Lower leg skin (tissue), 4 donors: ENCODE measurements at regions not wholly inside any gene's neighbourhood (a gene's known extent, or its start where the extent isn't known, plus 50 kb on each side); places are given as distances from the start of the nearest gene placed in this dataset.
"Not testable (repeated sequence)": the region's sequence is repeated elsewhere in the genome, so short reads cannot be mapped to it uniquely, and the experiment has no call there.

Experiments
- DNase-seq, 2 donors: peaks; one replicate each; pipeline ENCODE4 v3.0.0-alpha.2; 2019; ENCODE audit warnings: low spot score in 2 of 2
- H3K4me3 ChIP-seq: fragments of 200-600 bp; sonication (generic); 2 replicates; pipeline ENCODE4 v1.5.1; 2017; ENCODE audit warnings: mild to moderate bottlenecking, low read depth; ENCODE audit not compliant: poor library complexity, severe bottlenecking
- POLR2A ChIP-seq, 2 donors: fragments of 450-650 bp; IDR thresholded peaks; one replicate each; pipeline ENCODE4 v1.6.1; 2016 to 2017; ENCODE audit warnings: antibody characterized with exemption in 2 of 2, mild to moderate bottlenecking in 1 of 2, moderate library complexity in 1 of 2
- WGBS, 2 donors: methylation state at CpG; one replicate each; pipeline ENCODE4 v1.1.5; 2018; 5-methylcytosine and 5-hydroxymethylcytosine counted together
- intact Hi-C: fragments of 100-400 bp; cut with DNase I; formaldehyde crosslinking; loops from one replicate; pipeline ENCODE4 v1.15.0; 2023; ENCODE audit warnings: low total_unique reads
- TF ChIP-seq, protein P1 (sequence below), 3 donors: fragments of 450-650 bp; IDR thresholded peaks; one replicate each; pipeline ENCODE4 v1.5.1; 2016; ENCODE audit warnings: antibody characterized with exemption in 3 of 3, mild to moderate bottlenecking in 3 of 3, moderate library complexity in 2 of 3

DNA sequence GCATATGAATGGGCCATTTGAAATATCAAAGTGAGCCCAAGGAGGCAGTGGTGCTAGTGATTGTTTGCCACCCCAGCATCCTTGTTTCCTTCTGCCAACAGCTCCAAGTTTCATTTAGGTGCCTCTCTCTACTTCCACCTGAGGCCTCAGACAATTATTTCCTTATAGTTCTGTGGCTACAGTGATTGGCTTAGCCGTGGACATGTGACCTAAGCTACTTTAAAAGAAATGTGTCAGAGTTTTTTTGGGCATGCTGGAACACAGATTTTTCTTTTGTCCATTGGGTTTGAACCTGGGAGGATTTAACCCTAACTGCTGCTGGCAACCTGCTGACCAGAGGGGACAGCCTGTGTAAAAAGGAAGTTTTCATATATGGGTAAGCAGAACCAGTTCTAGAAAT, 319.4 kb downstream of the CD109 start:
- no peak overlapping the region for H3K4me3 ChIP-seq
- TF ChIP-seq, protein P1, sequence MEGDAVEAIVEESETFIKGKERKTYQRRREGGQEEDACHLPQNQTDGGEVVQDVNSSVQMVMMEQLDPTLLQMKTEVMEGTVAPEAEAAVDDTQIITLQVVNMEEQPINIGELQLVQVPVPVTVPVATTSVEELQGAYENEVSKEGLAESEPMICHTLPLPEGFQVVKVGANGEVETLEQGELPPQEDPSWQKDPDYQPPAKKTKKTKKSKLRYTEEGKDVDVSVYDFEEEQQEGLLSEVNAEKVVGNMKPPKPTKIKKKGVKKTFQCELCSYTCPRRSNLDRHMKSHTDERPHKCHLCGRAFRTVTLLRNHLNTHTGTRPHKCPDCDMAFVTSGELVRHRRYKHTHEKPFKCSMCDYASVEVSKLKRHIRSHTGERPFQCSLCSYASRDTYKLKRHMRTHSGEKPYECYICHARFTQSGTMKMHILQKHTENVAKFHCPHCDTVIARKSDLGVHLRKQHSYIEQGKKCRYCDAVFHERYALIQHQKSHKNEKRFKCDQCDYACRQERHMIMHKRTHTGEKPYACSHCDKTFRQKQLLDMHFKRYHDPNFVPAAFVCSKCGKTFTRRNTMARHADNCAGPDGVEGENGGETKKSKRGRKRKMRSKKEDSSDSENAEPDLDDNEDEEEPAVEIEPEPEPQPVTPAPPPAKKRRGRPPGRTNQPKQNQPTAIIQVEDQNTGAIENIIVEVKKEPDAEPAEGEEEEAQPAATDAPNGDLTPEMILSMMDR (IDR thresholded peaks at IDR 0.05) = no peak
- no peak for TF ChIP-seq POLR2A (IDR thresholded peaks at IDR 0.05)
- WGBS, 2 donors = 71 to 80% methylated on average over 1 of the region's 1 CpG
- intact Hi-C loops = no loop called here
- no peak for DNase-seq

DNA sequence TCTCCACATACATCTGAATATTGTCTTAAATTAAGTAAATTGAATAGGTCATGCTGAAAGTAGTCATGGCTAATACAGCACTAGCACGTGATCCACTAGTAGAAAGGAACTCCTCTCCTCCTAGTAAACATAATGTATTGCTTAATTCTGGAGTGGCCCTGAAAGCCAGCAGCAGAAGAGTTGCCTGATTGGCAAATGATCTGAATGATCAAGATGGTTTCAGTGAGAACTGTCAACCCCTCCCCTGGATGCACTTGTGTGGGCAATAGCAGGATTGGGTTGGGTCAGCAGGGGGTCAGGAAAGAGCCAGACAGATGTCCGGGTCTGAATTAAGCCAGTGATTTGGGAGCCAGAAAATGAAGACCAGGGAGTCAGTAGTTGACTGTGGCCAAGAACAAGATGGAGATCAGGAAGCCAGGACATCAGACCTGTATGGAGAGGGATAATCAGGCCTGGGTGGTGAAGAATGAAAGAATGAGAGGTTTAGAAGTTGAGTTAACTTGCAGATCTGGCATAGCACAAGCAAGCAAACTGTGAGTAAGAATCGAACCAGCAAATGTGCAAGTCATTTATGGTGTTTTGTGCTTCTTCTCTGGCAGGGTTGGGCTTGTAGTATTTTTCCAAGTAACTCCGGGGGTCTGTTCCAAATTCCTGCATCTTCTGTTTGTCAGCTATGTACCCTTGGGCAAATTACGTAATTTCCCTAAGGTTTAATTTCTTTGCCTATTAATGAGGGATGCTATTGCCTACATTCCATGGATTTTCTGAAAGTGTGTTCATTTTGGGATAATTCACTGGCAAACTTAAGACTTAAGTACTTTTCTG, 304.9 kb downstream of the CD109 start:
- intact Hi-C loops = no loop called here
- 57% methylated on average over 5 of the region's 5 CpGs for WGBS, 2 donors
- no peak overlapping the region for H3K4me3 ChIP-seq
- DNase-seq = peak in 1 of 2 donors; percentile 14
- TF ChIP-seq POLR2A (IDR thresholded peaks at IDR 0.05) = no peak
- TF ChIP-seq, protein P1 (IDR thresholded peaks at IDR 0.05) = no peak

DNA sequence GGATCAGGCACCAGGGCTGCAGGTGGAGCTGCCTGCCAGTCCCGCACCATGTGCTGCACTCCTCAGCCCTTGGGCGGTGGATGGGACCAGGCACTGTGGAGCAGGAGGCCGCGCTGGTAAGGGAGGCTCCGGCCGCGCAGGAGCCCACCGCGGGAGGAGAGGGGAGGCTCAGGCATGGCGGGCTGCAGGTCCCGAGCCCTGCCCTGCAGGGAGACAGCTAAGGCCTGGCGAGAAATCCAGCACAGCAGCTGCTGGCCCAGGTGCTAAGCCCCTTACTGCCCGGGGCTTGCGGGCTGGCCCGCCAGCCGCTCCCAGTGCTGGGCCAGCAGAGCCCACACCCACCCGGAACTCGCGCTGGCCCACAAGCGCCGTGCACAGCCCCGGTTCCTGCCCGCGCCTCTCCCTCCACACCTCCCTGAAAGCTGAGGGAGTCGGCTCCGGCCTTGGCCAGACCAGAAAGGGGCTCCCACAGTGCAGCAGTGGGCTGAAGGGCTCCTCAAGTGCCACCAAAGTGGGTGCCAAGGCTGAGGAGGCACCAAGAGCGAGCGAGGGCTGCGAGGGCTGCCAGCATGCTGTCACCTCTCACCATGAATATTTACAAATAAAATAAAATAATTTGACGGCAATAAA, 294.7 kb downstream of the CD109 start:
- intact Hi-C loops, H3K4me3 ChIP-seq, DNase-seq: not testable (repeated sequence)
- 95 to 96% methylated on average over 17 to 29 of the region's 30 CpGs for WGBS, 2 donors

DNA sequence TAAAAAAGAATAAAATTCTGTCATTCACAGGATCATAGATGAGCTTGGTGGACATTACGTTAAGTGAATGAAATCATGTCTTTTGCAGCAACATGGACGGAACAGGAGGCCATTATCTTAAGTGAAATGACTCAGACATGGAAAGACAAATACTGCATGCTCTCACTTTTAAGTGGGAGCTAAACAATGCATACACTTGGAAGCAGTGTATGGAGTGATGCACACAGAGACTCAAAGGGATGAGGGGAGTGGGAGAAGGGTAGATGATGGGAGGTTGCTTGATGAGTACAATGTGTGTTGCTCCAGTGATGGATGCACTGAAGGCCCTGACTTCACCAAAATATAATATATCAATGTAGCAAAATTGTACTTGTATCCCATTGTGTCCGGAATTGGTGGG, 293.4 kb downstream of the CD109 start:
- 83 to 93% methylated on average over 3 of the region's 3 CpGs for WGBS, 2 donors
- intact Hi-C loops = no loop called here
- TF ChIP-seq, protein P1 (IDR thresholded peaks at IDR 0.05) = no peak
- no peak for TF ChIP-seq POLR2A (IDR thresholded peaks at IDR 0.05)

DNA sequence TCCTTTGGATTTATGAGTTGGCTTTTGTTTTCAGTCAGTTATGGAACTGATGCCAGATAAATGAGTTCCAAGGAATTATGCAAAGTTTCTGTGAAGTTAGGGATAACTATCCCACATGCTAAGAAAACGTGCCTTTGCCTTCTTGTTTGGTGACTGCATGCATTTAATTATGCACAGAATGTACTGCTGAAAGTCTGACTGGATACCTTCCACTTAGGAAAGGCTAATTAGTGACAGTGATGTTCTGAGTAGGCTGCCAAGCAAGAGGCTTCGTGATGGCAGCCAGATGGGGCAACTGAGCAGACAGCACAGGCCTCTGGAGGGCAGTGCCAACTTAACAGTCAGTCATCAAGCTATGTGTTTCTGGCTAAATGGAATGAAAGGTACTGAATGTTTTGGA, 289.9 kb downstream of the CD109 start:
- 14 to 18% methylated on average over 2 of the region's 2 CpGs for WGBS, 2 donors
- TF ChIP-seq, protein P1 (IDR thresholded peaks at IDR 0.05) = no peak
- TF ChIP-seq POLR2A (IDR thresholded peaks at IDR 0.05) = no peak
- peak in 1 of 2 donors; percentile 21 for DNase-seq
- intact Hi-C loops = no loop called here
- H3K4me3 ChIP-seq = no peak overlapping the region

More for the DNA sequence above, 293.4 kb downstream of the CD109 start:
- no peak for DNase-seq
- no peak overlapping the region for H3K4me3 ChIP-seq

DNA sequence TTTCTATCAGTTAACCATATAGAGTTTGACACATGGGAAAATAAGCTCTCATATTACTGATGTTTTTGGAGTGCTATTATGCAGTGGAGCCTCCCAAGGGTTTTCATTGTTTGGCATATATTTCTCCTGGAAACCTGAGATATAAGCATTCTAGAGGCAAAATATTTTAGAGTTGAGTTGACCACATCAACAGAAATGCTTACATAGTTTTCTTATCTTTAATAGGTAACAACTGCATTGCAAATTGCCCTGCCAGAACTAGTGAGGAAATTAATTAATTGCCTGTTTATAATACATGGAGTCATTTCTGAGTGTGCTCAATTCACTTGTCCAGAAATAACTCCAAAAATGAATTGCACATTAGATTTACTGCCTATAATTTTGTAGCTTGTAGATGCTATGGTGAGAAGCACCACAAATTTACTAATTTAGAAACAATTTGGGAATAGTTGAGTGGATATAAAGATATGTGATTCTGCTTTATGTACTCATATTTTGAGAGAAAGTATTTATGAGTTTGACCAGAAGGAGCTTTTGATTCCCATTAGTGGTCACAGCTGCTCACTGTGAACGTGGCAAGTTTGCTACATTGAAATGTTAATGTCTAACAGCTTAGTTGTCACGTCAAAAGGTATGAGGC, 288.7 kb downstream of the CD109 start:
- no peak for DNase-seq
- no peak overlapping the region for H3K4me3 ChIP-seq
- WGBS, 2 donors = 71 to 74% methylated on average over 2 of the region's 2 CpGs
- TF ChIP-seq POLR2A (IDR thresholded peaks at IDR 0.05) = no peak
- TF ChIP-seq, protein P1 (IDR thresholded peaks at IDR 0.05) = no peak
- intact Hi-C loops = no loop called here
